Choroid plexus epithelial cell (primary cell): ENCODE measurements at regions not wholly inside any gene's neighbourhood (a gene's known extent, or its start where the extent isn't known, plus 50 kb on each side); places are given as distances from the start of the nearest gene placed in this dataset.

Experiments
- DNase-seq: peaks from one replicate; pipeline ENCODE4 v3.0.0-alpha.2; 2010; ENCODE audit warnings: low read depth
- H3K4me3 ChIP-seq: 2 replicates; pipeline ENCODE4 v1.5.1; 2011; ENCODE audit warnings: low read depth, mild to moderate bottlenecking, control low read depth, low read length, moderate library complexity
- TF ChIP-seq, protein P1 (sequence below): conservative IDR thresholded peaks from 2 replicates; pipeline ENCODE4 v1.5.1; 2011; ENCODE audit warnings: low read depth, mild to moderate bottlenecking, control low read depth, inconsistent platforms, low read length, moderate library complexity

DNA sequence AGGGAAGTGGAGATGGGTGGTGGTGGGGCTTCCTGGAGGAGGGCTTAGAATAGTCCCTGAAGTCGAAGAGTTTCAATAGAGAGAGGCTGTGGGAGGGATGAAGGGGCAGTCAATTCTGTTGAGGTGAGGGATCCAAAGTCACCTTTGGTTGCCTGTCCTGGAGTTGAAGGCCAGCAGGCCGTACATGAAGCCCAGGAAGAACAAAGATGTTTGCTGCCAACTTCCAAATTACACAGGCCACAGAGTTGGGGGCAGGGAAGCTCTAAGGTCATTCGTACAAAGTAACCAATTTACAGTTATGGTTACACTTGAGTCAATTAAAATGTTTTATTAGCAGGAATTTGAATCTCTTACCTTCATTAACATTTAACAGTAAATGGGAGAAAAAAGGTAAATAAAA, 77.9 kb downstream of the FOXB1 start:
- H3K4me3 ChIP-seq = no peak overlapping the region
- TF ChIP-seq, protein P1, sequence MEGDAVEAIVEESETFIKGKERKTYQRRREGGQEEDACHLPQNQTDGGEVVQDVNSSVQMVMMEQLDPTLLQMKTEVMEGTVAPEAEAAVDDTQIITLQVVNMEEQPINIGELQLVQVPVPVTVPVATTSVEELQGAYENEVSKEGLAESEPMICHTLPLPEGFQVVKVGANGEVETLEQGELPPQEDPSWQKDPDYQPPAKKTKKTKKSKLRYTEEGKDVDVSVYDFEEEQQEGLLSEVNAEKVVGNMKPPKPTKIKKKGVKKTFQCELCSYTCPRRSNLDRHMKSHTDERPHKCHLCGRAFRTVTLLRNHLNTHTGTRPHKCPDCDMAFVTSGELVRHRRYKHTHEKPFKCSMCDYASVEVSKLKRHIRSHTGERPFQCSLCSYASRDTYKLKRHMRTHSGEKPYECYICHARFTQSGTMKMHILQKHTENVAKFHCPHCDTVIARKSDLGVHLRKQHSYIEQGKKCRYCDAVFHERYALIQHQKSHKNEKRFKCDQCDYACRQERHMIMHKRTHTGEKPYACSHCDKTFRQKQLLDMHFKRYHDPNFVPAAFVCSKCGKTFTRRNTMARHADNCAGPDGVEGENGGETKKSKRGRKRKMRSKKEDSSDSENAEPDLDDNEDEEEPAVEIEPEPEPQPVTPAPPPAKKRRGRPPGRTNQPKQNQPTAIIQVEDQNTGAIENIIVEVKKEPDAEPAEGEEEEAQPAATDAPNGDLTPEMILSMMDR = no peak
- DNase-seq = no peak

DNA sequence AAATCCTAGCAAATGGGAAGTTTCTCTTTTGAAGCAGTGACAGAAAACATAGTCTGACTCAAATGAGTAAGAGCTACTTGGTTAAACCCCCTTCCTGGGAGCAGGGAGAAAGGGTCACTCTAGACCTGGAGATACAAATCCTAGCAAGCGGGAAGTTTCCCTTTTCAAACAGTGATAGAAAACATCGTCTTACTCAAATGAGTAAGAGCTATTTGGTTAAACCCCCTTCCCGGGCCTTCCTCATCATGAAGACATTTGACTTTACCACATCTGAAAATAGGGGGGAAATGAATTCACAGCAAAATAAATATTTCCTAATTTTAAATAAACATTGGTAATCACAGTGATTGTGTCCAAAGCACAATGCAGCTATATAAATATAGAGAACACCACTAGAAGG, 79.2 kb downstream of the FOXB1 start:
- TF ChIP-seq, protein P1 = no peak
- DNase-seq = no peak
- no peak overlapping the region for H3K4me3 ChIP-seq

DNA sequence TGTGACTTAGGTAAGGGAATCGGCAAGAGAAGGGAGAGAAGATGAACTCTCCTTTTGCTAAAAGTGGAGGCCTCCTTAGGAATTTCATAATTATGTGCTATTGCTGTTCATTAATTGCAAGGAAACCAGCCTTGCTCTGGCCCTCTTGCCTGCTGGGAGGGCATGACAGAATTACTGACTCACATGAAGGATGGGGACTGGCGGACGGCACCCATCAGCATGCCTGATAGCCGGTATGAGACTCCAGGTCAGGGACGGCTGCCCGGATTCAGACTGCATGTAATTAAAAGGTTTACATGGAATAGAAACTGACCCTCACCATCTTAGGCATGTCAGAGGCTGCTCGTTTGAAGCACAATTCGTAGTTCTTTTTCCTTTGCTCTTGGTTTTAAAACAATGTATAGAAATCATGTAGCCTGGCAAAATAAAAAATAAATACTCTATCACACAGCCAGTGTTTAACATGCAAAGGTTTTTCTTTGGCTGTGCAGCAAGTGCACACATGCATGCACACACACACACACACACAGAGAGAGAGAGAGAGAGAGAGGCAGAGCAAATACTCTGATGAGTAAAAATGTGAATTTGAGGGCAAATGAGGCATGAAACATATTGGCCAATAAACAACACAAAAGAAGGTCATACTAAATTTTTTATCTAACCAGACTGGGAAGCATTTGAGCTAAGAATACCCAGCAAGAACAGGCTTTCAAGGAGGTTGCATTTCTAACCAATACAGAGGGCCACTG, 82.7 kb downstream of the FOXB1 start:
- TF ChIP-seq, protein P1 = no peak
- DNase-seq = no peak
- H3K4me3 ChIP-seq = no peak overlapping the region

DNA sequence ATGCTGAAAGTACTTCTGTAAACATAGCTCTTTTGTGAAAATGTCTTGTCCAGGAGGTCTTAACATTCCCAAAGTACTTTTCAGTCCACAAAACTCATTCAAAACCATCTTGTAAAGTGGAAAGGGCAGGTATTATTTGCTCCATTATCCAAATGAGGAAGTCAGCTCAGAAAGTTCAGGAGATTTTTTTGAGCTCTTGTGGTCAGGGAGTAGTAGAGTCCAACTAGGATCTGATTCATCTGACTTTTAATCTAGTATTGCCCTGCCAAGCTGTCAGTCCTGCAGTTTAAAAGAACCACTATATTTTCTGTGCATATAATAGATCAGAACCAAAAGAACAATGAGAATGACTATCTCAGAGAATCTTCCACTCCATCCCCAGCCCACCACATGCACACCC, 83.5 kb downstream of the FOXB1 start:
- no peak for DNase-seq
- H3K4me3 ChIP-seq = no peak overlapping the region
- TF ChIP-seq, protein P1 = no peak

DNA sequence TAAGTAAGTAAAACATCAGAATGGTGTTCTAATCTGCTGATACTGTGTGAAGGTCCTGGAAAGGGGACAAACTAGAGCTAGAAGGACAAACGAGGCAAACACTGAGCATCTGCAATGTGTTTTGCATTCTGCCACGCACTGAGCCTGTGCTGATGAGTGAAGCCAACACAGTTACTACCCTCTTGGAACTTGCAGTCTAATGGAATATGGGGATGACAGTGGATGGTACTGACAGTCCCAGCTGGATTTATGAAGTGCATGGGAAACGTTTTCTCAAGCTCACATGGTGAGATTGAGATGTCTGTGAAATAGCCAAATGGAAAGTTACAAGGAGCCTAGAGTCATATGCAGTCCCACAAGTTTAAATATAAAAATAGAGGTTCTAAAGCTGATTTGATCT, 86.6 kb downstream of the FOXB1 start:
- no peak overlapping the region for H3K4me3 ChIP-seq
- TF ChIP-seq, protein P1 = no peak
- DNase-seq = peak; percentile 32

DNA sequence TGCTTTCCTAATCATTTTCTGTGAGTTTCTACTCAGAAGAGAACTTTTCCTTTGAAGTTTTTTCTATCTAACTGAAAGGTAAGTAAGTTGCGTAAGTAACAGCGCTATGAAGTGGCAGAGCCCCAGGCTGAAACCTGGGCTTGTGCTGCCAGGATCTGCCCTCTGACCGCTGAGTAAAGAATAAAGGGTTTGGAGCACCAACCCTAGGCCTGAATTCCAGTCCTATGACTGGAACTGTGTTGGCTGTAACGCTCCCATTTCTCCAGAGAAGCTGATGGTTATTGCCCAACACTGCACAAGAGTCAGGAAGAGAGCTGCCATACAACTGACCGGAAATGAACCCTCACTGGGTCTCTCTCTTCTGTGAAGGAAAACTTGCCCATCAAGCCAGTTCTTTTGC, 87.0 kb downstream of the FOXB1 start:
- DNase-seq = peak; percentile 81
- no peak overlapping the region for H3K4me3 ChIP-seq
- TF ChIP-seq, protein P1 = no peak

DNA sequence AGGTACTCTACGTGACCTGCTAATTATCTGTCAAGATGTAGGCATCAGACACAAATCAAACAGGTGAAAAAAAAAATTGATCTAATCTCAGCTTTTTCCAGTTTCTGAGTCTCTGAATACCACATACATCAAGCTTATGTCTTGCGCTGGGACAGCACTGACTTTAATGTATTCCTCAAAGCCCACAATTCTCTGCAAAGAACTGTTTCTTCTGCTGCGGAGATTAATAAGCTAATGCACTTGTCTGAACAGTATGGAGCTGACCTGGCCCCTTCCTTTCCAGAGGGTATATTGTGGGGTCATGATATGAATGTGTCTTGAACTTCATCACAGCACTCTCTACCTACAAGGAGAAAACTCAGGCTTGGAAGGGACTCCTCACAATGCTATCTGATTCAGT, 87.8 kb downstream of the FOXB1 start:
- TF ChIP-seq, protein P1 = no peak
- DNase-seq = no peak
- H3K4me3 ChIP-seq = no peak overlapping the region
